ENCODE measurements at regions not wholly inside any gene's neighbourhood (a gene's known extent, or its start where the extent isn't known, plus 50 kb on each side); places are given as distances from the start of the nearest gene placed in this dataset.
A peak's percentile ranks its signal among the peaks of the same experiment; 100 is the strongest.

DNA sequence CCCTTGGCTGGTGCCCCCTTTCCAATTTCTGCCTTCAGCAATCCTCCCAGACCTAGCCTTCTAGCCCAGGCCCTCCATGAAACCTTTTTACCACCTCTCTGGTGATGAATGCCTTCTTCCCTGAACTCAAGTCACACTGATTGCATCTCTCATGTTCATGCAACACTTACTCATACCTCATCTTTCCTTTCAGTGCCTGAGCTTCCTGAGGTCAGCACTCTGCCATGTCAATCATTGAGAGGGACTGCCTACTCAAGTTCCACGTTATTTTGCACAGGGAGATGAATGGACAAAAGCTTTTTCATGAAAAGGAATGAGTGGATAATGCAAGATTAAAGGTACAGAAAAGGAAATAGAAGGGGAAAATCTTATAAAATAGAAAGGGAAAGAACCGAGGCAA lies 60.1 kb upstream of the PLEKHG1 start:
- Histone ChIP-seq H3K27me3 (peaks cover 0 to 7% (median 0%) of the 10 kb centered on the region in 3 donors), H3K4me3 (no peak overlapping the region), H3K36me3 (no peaks in the 10 kb centered on the region), H3K9me3 (no peaks in the 10 kb centered on the region), H3K27ac (no peak overlapping the region), H3K4me1 (no peaks in the 10 kb centered on the region)
- 65 to 82% (median 72%) methylated on average over 2 of the region's 2 CpGs for WGBS, 5 donors
- no peak for DNase-seq
- TF ChIP-seq POLR2A (IDR thresholded peaks at IDR 0.05) (no peak), POLR2AphosphoS5 (IDR thresholded peaks at IDR 0.05) (no peak), EP300 (IDR thresholded peaks at IDR 0.05) (no peak)
- TF ChIP-seq, protein P1, sequence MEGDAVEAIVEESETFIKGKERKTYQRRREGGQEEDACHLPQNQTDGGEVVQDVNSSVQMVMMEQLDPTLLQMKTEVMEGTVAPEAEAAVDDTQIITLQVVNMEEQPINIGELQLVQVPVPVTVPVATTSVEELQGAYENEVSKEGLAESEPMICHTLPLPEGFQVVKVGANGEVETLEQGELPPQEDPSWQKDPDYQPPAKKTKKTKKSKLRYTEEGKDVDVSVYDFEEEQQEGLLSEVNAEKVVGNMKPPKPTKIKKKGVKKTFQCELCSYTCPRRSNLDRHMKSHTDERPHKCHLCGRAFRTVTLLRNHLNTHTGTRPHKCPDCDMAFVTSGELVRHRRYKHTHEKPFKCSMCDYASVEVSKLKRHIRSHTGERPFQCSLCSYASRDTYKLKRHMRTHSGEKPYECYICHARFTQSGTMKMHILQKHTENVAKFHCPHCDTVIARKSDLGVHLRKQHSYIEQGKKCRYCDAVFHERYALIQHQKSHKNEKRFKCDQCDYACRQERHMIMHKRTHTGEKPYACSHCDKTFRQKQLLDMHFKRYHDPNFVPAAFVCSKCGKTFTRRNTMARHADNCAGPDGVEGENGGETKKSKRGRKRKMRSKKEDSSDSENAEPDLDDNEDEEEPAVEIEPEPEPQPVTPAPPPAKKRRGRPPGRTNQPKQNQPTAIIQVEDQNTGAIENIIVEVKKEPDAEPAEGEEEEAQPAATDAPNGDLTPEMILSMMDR (IDR thresholded peaks at IDR 0.05): no peak
- intact Hi-C loops (cut with DNase I; ENCODE audit: low total_unique reads): no loop called here

DNA sequence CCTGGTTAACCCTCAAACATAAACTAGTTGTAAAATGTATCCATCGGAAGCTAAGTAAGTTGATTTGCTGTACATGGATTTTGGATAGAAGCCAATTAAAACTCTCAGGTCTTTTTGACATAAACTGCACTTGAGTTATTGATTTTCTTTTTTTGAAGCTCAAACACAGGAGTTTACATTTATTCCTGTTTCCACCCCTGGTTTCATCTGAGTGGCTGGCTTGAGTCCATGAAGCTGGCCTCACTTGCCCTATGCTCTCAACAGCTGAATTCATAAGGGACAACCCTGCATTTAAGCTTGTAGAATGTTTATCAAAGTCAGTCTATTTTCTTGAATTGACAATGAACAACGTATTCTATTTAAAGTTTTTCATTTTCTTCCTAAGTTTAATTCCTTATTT lies 58.1 kb upstream of the PLEKHG1 start:
- no peaks in the 10 kb centered on the region for H3K9me3 ChIP-seq
- intact Hi-C loops (cut with DNase I; ENCODE audit: low total_unique reads): no loop called here
- H3K27me3 ChIP-seq: peaks cover 0 to 7% (median 0%) of the 10 kb centered on the region in 3 donors
- peak in 1 of 2 donors; percentile 67 for DNase-seq
- H3K36me3 ChIP-seq: no peaks in the 10 kb centered on the region
- H3K4me1 ChIP-seq: no peaks in the 10 kb centered on the region
- 20 to 35% (median 22%) methylated on average over 2 of the region's 2 CpGs for WGBS, 5 donors
- TF ChIP-seq POLR2A (IDR thresholded peaks at IDR 0.05) (no peak), EP300 (IDR thresholded peaks at IDR 0.05) (no peak), POLR2AphosphoS5 (IDR thresholded peaks at IDR 0.05) (no peak)
- TF ChIP-seq, protein P1 (IDR thresholded peaks at IDR 0.05): no peak
- H3K27ac ChIP-seq: no peak overlapping the region
- no peak overlapping the region for H3K4me3 ChIP-seq

- no peak overlapping the region for H3K4me3 ChIP-seq
- TF ChIP-seq, protein P1 (IDR thresholded peaks at IDR 0.05): no peak
- TF ChIP-seq POLR2A (IDR thresholded peaks at IDR 0.05): no peak
- no peak for TF ChIP-seq EP300 (IDR thresholded peaks at IDR 0.05)
- no peak for TF ChIP-seq POLR2AphosphoS5 (IDR thresholded peaks at IDR 0.05)
- no peak for DNase-seq
- H3K36me3 ChIP-seq: no peaks in the 10 kb centered on the region
- H3K27ac ChIP-seq: no peak overlapping the region
- intact Hi-C loops (cut with DNase I; ENCODE audit: low total_unique reads): no loop called here
- H3K27me3 ChIP-seq: peaks cover 0 to 7% (median 0%) of the 10 kb centered on the region in 3 donors
- no peaks in the 10 kb centered on the region for H3K9me3 ChIP-seq
- peaks cover 0 to 3% (median 0%) of the 10 kb centered on the region in 4 donors for H3K4me1 ChIP-seq
Measured at GRCh38 chr6:150543178-150543577, 56.5 kb upstream of the PLEKHG1 start.

- DNase-seq: no peak
- H3K4me3 ChIP-seq: no peak overlapping the region
- intact Hi-C loops (cut with DNase I; ENCODE audit: low total_unique reads): no loop called here
- peaks cover 0 to 7% (median 0%) of the 10 kb centered on the region in 3 donors for H3K27me3 ChIP-seq
- H3K36me3 ChIP-seq: no peaks in the 10 kb centered on the region
- 91 to 96% (median 95%) methylated on average over 2 of the region's 2 CpGs for WGBS, 5 donors
- H3K9me3 ChIP-seq: no peaks in the 10 kb centered on the region
- peaks cover 0 to 3% (median 0%) of the 10 kb centered on the region in 4 donors for H3K4me1 ChIP-seq
- TF ChIP-seq, protein P1 (IDR thresholded peaks at IDR 0.05): no peak
- TF ChIP-seq EP300 (IDR thresholded peaks at IDR 0.05) (no peak), POLR2AphosphoS5 (IDR thresholded peaks at IDR 0.05) (no peak), POLR2A (IDR thresholded peaks at IDR 0.05) (no peak)
- no peak overlapping the region for H3K27ac ChIP-seq
Measured at GRCh38 chr6:150544793-150545192, 54.9 kb upstream of the PLEKHG1 start.

All from stomach (tissue), 8 donors.